Neuronal stem cell (in vitro differentiated cells): ENCODE measurements at regions not wholly inside any gene's neighbourhood (a gene's known extent, or its start where the extent isn't known, plus 50 kb on each side); places are given as distances from the start of the nearest gene placed in this dataset.
A peak's percentile ranks its signal among the peaks of the same experiment; 100 is the strongest.
"Not testable (repeated sequence)": the region's sequence is repeated elsewhere in the genome, so short reads cannot be mapped to it uniquely, and the experiment has no call there.

Source experiments
- DNase-seq: peaks from one replicate; pipeline ENCODE4 v3.0.0-alpha.2; 2013; ENCODE audit warnings: low spot score
- H2AFZ ChIP-seq: one replicate; pipeline ENCODE4 v1.6.1; 2013; ENCODE audit warnings: mild to moderate bottlenecking, low read length, inconsistent platforms
- H2AK5ac ChIP-seq: 2 replicates; pipeline ENCODE4 v1.6.1; 2013; ENCODE audit warnings: low read depth, mild to moderate bottlenecking, inconsistent platforms, low read length, moderate library complexity, mixed read lengths
- H2BK120ac ChIP-seq: 2 replicates; pipeline ENCODE4 v1.6.1; 2013; ENCODE audit warnings: low read depth, mild to moderate bottlenecking, inconsistent platforms, low read length, moderate library complexity, mixed read lengths
- H2BK12ac ChIP-seq: one replicate; pipeline ENCODE4 v1.6.1; 2013; ENCODE audit warnings: low read length, inconsistent platforms
- H2BK15ac ChIP-seq: 2 replicates; pipeline ENCODE4 v1.6.1; 2013; ENCODE audit warnings: mild to moderate bottlenecking, low read length, inconsistent platforms, mixed read lengths
- H2BK5ac ChIP-seq: one replicate; pipeline ENCODE4 v1.6.1; 2013; ENCODE audit warnings: inconsistent platforms, mild to moderate bottlenecking, low read length, moderate library complexity
- H3K14ac ChIP-seq: one replicate; pipeline ENCODE4 v1.6.1; 2013; ENCODE audit warnings: low read length, inconsistent platforms
- H3K18ac ChIP-seq: 2 replicates; pipeline ENCODE4 v1.6.1; 2013; ENCODE audit warnings: low read length, inconsistent platforms
- H3K23ac ChIP-seq: 2 replicates; pipeline ENCODE4 v1.6.1; 2013; ENCODE audit warnings: low read depth, mild to moderate bottlenecking, mixed read lengths, low read length, inconsistent platforms; ENCODE audit not compliant: poor library complexity
- H3K27ac ChIP-seq: replicated peaks from 3 replicates; pipeline ENCODE4 v1.5.1; 2013; ENCODE audit warnings: low read length, inconsistent platforms
- H3K27me3 ChIP-seq, 3 experiments: 2 replicates each; pipeline ENCODE4 v1.6.1; 2013; ENCODE audit warnings: low read length in 3 of 3, mild to moderate bottlenecking in 2 of 3, inconsistent platforms in 1 of 3, low read depth in 1 of 3, mixed read lengths in 1 of 3, moderate library complexity in 1 of 3; ENCODE audit not compliant: control insufficient read depth in 3 of 3, insufficient read depth in 3 of 3
- H3K36me3 ChIP-seq, 2 donors: replicated peaks in 1 of 2; 2 replicates each; pipeline ENCODE4 v1.6.1; 2013; ENCODE audit warnings: low read length in 2 of 2; ENCODE audit not compliant: control insufficient read depth in 2 of 2, insufficient read depth in 2 of 2
- H3K4ac ChIP-seq: 2 replicates; pipeline ENCODE4 v1.6.1; 2013; ENCODE audit warnings: inconsistent platforms, mild to moderate bottlenecking, low read length, moderate library complexity
- H3K4me1 ChIP-seq, 2 donors: 1 replicate in 1 of 2; 2 replicates in 1 of 2; pipeline ENCODE4 v1.6.1; 2013; ENCODE audit warnings: low read length in 2 of 2, low read depth in 1 of 2; ENCODE audit not compliant: control insufficient read depth in 2 of 2, insufficient read depth in 1 of 2
- H3K4me2 ChIP-seq: one replicate; pipeline ENCODE4 v1.6.1; 2013; ENCODE audit warnings: mild to moderate bottlenecking, low read length, inconsistent platforms; ENCODE audit not compliant: insufficient read depth, poor library complexity, severe bottlenecking
- H3K4me3 ChIP-seq, 2 donors: 2 replicates each; pipeline ENCODE4 v1.5.1; 2013; ENCODE audit warnings: low read length in 2 of 2, mild to moderate bottlenecking in 2 of 2, inconsistent platforms in 1 of 2, moderate library complexity in 1 of 2
- H3K79me1 ChIP-seq: one replicate; pipeline ENCODE4 v1.6.1; 2013; ENCODE audit warnings: low read depth, mild to moderate bottlenecking, inconsistent platforms, low read length, moderate library complexity
- H3K9ac ChIP-seq: one replicate; pipeline ENCODE4 v1.6.1; 2013; ENCODE audit warnings: mild to moderate bottlenecking, low read depth, low read length, inconsistent platforms; ENCODE audit not compliant: poor library complexity
- H3K9me3 ChIP-seq, 2 donors: replicated peaks in 1 of 2; 2 replicates each; pipeline versions ENCODE3 to v1.6.1; 2013; ENCODE audit warnings: low read length in 2 of 2, mild to moderate bottlenecking in 2 of 2, inconsistent platforms in 1 of 2, low read depth in 1 of 2, mixed read lengths in 1 of 2, moderate library complexity in 1 of 2; ENCODE audit not compliant: control insufficient read depth in 2 of 2, insufficient read depth in 1 of 2
- H4K8ac ChIP-seq: one replicate; pipeline ENCODE4 v1.6.1; 2013; ENCODE audit warnings: low read depth, mild to moderate bottlenecking, inconsistent platforms, low read length, moderate library complexity
- H4K91ac ChIP-seq: one replicate; pipeline ENCODE4 v1.6.1; 2013; ENCODE audit warnings: low read length, low read depth, mild to moderate bottlenecking, inconsistent platforms; ENCODE audit not compliant: poor library complexity
- WGBS, 2 donors: extraction: QIAGEN DNeasy Blood & Tissue Kit; methylation state at CpG; one replicate each; pipeline ENCODE4 v1.1.7; 2013; ENCODE audit warnings: missing lambda C conversion rate in 2 of 2, mixed read lengths in 1 of 2; ENCODE audit not compliant: insufficient read length in 2 of 2, insufficient replicate concordance in 1 of 2; ENCODE audit errors: extremely low coverage in 2 of 2; 5-methylcytosine and 5-hydroxymethylcytosine counted together

DNA sequence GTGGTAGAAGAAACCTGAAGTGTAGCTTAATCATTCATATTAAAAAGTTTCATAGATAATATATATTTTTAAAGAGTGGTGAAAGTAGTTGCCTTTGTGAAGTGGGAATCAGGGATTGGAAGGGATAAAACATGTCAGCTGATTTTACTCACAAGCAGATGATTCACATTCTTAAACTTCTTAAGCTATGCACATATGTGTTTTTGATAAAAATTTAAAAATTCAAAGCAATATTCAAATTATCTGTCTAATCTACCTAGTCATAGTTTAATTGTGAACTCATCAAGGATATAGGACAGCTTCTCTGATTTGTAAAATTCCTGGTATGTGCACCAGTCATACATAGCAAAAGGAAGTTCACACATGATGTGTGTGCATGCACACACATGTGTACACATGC lies 520.6 kb upstream of the PITX2 start:
- Histone ChIP-seq H2BK5ac (no peak overlapping the region), H2BK120ac (no peak overlapping the region), H2AK5ac (no peak overlapping the region), H3K79me1 (no peaks in the 10 kb centered on the region), H3K4me3 (no peak overlapping the region), H3K9me3 (no peaks in the 10 kb centered on the region), H3K36me3 (no peaks in the 10 kb centered on the region), H2AFZ (no peak overlapping the region), H3K27me3 (no peaks in the 10 kb centered on the region), H3K18ac (no peak overlapping the region), H3K23ac (no peak overlapping the region), H3K4me1 (no peaks in the 10 kb centered on the region), H3K4me2 (no peak overlapping the region), H3K9ac (no peak overlapping the region), H2BK15ac (no peak overlapping the region), H3K14ac (no peak overlapping the region), H3K4ac (no peak overlapping the region), H4K91ac (no peak overlapping the region), H2BK12ac (no peak overlapping the region), H3K27ac (no peak overlapping the region), H4K8ac (no peak overlapping the region)
- DNase-seq: no peak

DNA sequence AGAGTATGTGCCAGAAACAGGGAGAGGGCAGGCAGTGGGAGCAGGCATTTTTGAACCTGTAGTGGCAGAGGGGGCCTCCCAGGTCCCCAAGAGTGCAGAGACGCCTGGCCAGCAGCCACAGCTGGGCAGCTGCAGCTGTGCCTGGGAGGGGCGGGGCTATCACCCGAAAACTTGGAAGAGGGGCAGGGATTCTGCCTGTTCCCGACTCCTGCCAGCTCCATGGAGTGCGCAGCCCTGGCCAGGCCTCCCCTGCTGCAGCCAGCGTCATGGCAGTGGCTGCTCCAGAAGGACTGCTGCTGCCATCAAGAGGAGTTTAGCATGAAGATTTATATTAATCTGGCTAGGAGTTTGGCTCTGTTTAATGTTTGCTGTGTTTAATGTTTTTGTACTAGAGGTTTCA lies 532.1 kb upstream of the PITX2 start:
- Histone ChIP-seq H4K91ac (no peak overlapping the region), H2BK12ac (no peak overlapping the region), H2BK120ac (no peak overlapping the region), H3K23ac (no peak overlapping the region), H2AFZ (no peak overlapping the region), H3K79me1 (no peaks in the 10 kb centered on the region), H4K8ac (no peak overlapping the region), H3K9ac (no peak overlapping the region), H3K4me1 (no peaks in the 10 kb centered on the region), H3K18ac (no peak overlapping the region), H3K4ac (no peak overlapping the region), H2AK5ac (no peak overlapping the region), H3K14ac (no peak overlapping the region), H3K9me3 (peaks cover 0 to 8% of the 10 kb centered on the region in 2 donors), H3K4me3 (peak overlapping the region in 1 of 2 donors; percentile 17), H2BK15ac (no peak overlapping the region), H2BK5ac (no peak overlapping the region), H3K36me3 (no peaks in the 10 kb centered on the region), H3K27me3 (no peaks in the 10 kb centered on the region), H3K4me2 (no peak overlapping the region), H3K27ac (no peak overlapping the region)
- no peak for DNase-seq
- WGBS, 2 donors: no CpG with 5 or more reads among the region's 6 CpGs

DNA sequence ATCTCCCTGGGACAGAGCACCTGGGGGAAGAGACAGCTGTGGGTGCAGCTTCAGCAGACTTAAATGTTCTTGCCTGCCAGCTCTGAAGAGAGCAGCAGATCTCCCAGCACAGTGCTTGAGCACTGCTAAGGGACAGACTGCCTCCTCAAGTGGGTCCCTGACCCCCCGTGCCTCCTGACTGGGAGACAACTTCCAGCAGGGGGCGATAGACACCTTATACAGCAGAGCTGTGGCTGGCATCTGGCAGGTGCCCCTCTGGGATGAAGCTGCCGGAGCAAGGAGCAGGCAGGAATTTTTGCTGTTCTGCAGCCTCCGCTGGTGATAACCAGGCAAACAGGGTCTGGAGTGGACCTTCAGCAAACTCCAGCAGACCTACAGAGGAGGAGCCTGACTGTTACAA lies 541.7 kb upstream of the PITX2 start:
- not testable (repeated sequence) for H3K18ac ChIP-seq, H2AK5ac ChIP-seq, H3K23ac ChIP-seq, H3K14ac ChIP-seq, H3K79me1 ChIP-seq, H3K9me3 ChIP-seq, H2BK120ac ChIP-seq, H3K27ac ChIP-seq, H2BK5ac ChIP-seq, H3K9ac ChIP-seq, H2AFZ ChIP-seq, H2BK15ac ChIP-seq, H3K4ac ChIP-seq, H4K8ac ChIP-seq, H4K91ac ChIP-seq, H3K27me3 ChIP-seq, DNase-seq, H3K4me3 ChIP-seq, H3K4me1 ChIP-seq, H3K36me3 ChIP-seq, H2BK12ac ChIP-seq, H3K4me2 ChIP-seq
- no CpG with 5 or more reads among the region's 4 CpGs for WGBS, 2 donors

DNA sequence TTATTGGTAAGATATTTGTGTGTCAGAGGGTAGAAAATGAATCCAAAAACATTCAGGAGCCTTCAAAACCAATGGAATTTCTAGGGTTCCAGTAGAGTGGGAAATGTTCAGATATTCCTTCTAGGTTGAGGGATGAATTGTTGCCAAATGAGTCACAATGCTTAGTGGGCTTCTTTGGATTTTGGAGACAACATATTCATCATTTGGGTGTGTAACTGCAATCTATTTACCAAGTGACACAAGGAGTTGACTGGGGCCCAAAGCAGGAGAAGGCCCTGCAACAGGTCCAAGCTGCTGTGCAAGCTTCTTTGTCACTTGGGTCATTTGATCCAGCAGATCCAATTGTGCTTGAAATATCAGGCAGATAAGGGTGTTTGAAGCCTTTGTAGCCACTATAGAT lies 551.5 kb upstream of the PITX2 start:
- Histone ChIP-seq H2AK5ac (no peak overlapping the region), H2BK15ac (no peak overlapping the region), H2BK12ac (no peak overlapping the region), H3K27ac (no peak overlapping the region), H4K91ac (no peak overlapping the region), H3K36me3 (no peaks in the 10 kb centered on the region), H3K14ac (no peak overlapping the region), H3K4ac (no peak overlapping the region), H3K9me3 (no peaks in the 10 kb centered on the region), H3K79me1 (no peaks in the 10 kb centered on the region), H3K27me3 (no peaks in the 10 kb centered on the region), H3K9ac (no peak overlapping the region), H3K4me2 (no peak overlapping the region), H2AFZ (no peak overlapping the region), H3K4me3 (no peak overlapping the region), H3K18ac (no peak overlapping the region), H2BK120ac (no peak overlapping the region), H2BK5ac (no peak overlapping the region), H3K23ac (no peak overlapping the region), H3K4me1 (peaks cover 0 to 2% of the 10 kb centered on the region in 2 donors), H4K8ac (no peak overlapping the region)
- no peak for DNase-seq
